Neutrophil (primary cell): ENCODE measurements at regions not wholly inside any gene's neighbourhood (a gene's known extent, or its start where the extent isn't known, plus 50 kb on each side); places are given as distances from the start of the nearest gene placed in this dataset.

Experiments used
- H3K27ac ChIP-seq: fragments of 200-600 bp; sonication (generic); 2 replicates; pipeline ENCODE4 v1.5.1; 2016; ENCODE audit warnings: mild to moderate bottlenecking, moderate library complexity
- H3K27me3 ChIP-seq: fragments of 200-600 bp; sonication (generic); 2 replicates; pipeline ENCODE4 v1.6.0; 2016; ENCODE audit warnings: mild to moderate bottlenecking
- H3K36me3 ChIP-seq: fragments of 200-600 bp; sonication (generic); 2 replicates; pipeline ENCODE4 v1.5.1; 2017
- H3K4me1 ChIP-seq, 2 experiments: fragments of 200-600 bp in 1 of 2; sonication (generic) in 1 of 2; 1 replicate in 1 of 2; 2 replicates in 1 of 2; pipeline versions ENCODE4 v1.5.1 to v1.6.1; 2013 to 2016; ENCODE audit warnings: low read depth in 1 of 2, low read length in 1 of 2, mild to moderate bottlenecking in 1 of 2, moderate library complexity in 1 of 2; ENCODE audit not compliant: control insufficient read depth in 1 of 2, insufficient read depth in 1 of 2
- H3K4me3 ChIP-seq, 2 experiments: fragments of 200-600 bp in 1 of 2; sonication (generic) in 1 of 2; 1 replicate in 1 of 2; 2 replicates in 1 of 2; pipeline ENCODE4 v1.5.1; 2013 to 2016; ENCODE audit warnings: low read depth in 1 of 2, low read length in 1 of 2, mild to moderate bottlenecking in 1 of 2, moderate library complexity in 1 of 2
- H3K9me3 ChIP-seq: fragments of 200-600 bp; sonication (generic); 2 replicates; pipeline ENCODE4 v1.5.1; 2016
- TF ChIP-seq, protein P1 (sequence below): fragments of 200-600 bp; sonication (generic); IDR thresholded peaks from 2 replicates; pipeline ENCODE4 v1.5.1; 2016; ENCODE audit warnings: antibody characterized with exemption

DNA sequence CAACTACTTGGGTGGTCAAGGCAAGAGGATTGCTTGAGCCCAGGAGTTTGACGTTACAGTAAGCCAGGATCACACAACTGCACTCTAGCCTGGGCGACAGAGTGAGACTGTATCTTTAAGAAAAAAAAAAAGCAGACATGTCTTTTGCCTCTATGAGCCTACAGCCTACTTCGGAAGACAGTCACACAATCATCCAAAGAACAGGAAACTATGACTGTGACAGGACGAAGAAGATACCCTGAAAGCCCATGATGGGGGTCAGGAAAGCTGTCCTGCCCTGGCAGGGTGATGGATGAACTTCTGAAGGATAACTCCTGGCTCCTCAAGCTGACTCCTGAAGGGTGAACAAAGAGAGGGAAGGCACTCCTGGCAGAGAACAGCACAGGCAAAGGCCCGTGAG, 251.7 kb upstream of the SIX2 start:
- Histone ChIP-seq H3K4me1 (no peaks in the 10 kb centered on the region), H3K36me3 (no peaks in the 10 kb centered on the region), H3K27ac (no peak overlapping the region), H3K27me3 (peaks cover 27% of the 10 kb centered on the region), H3K4me3 (no peak overlapping the region), H3K9me3 (no peaks in the 10 kb centered on the region)
- TF ChIP-seq, protein P1, sequence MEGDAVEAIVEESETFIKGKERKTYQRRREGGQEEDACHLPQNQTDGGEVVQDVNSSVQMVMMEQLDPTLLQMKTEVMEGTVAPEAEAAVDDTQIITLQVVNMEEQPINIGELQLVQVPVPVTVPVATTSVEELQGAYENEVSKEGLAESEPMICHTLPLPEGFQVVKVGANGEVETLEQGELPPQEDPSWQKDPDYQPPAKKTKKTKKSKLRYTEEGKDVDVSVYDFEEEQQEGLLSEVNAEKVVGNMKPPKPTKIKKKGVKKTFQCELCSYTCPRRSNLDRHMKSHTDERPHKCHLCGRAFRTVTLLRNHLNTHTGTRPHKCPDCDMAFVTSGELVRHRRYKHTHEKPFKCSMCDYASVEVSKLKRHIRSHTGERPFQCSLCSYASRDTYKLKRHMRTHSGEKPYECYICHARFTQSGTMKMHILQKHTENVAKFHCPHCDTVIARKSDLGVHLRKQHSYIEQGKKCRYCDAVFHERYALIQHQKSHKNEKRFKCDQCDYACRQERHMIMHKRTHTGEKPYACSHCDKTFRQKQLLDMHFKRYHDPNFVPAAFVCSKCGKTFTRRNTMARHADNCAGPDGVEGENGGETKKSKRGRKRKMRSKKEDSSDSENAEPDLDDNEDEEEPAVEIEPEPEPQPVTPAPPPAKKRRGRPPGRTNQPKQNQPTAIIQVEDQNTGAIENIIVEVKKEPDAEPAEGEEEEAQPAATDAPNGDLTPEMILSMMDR: no peak

DNA sequence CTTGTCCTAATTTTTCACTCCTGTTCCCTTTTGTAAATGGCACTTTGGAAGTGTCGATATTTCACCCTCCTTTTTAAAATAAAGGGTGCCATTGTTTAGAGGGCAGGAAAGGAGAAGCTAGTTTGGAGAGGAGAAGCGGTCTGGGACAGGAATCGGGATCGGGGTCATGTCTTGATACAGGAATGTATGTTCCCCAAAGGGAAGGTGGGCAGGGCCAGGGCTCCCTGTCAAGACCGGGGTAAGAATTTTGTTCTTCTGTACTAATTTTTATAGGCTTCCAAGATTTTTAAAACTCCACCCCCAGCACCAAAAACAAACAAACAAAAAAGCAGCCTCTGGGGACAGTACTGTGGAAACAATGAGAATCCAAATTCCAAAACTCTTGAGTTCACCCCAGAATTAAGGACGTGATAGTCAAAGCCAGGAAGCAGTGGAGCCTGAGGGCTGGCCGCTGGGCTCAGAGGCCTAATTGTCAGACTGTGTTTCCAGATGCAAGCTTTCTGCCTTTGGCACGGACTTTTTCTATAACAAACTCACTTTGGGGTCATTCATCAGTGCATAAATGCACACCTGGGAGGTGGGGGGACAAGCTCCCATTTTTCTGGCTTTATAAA, 250.4 kb upstream of the SIX2 start:
- H3K4me3 ChIP-seq: no peak overlapping the region
- peaks cover 27% of the 10 kb centered on the region for H3K27me3 ChIP-seq
- no peaks in the 10 kb centered on the region for H3K4me1 ChIP-seq
- H3K27ac ChIP-seq: no peak overlapping the region
- no peaks in the 10 kb centered on the region for H3K36me3 ChIP-seq
- TF ChIP-seq, protein P1: no peak
- no peaks in the 10 kb centered on the region for H3K9me3 ChIP-seq

DNA sequence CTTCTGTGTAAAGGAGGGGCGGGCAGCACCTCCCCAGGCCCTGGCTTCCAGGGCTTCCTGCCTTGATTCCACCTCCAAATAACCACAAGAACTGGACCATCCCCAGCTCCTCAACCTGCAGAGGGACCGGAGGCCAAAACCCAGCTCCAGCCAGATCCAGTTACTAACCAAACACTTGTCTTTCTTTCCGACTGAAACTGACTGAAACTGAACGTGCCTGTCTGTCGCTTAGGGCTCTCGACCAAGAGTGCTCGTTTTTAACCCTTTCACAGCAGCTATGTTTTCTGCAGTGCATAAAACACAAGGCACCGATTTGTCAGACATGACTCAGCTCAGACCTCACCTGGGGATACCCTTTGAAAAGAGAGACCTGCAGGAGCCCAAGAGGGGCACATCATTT, 249.9 kb upstream of the SIX2 start:
- H3K4me3 ChIP-seq: no peak overlapping the region
- H3K36me3 ChIP-seq: no peaks in the 10 kb centered on the region
- TF ChIP-seq, protein P1: no peak
- H3K27me3 ChIP-seq: peaks cover 27% of the 10 kb centered on the region
- no peak overlapping the region for H3K27ac ChIP-seq
- no peaks in the 10 kb centered on the region for H3K4me1 ChIP-seq
- no peaks in the 10 kb centered on the region for H3K9me3 ChIP-seq

DNA sequence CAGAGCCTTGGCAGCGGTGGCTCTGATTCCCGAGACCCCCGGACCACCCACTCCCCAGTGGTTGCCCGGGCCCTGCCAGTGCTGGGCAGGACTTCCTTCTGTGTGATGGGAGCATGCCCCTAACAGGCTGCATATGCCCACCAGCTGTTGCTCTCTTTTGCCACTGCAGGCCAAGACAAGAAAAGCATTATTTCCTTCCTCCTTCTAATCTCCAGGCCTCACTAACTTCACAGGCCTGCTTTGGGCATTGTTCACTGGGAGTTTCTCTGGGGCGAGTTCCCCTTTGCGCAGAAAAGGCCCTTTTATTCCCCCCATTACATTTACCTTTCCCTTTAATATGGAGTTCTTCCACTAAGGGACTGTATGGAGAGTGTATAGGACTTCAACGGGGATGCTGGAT, 249.1 kb upstream of the SIX2 start:
- TF ChIP-seq, protein P1: no peak
- Histone ChIP-seq H3K4me1 (no peaks in the 10 kb centered on the region), H3K27me3 (peaks cover 18% of the 10 kb centered on the region), H3K9me3 (no peaks in the 10 kb centered on the region), H3K36me3 (no peaks in the 10 kb centered on the region), H3K27ac (no peak overlapping the region), H3K4me3 (no peak overlapping the region)

DNA sequence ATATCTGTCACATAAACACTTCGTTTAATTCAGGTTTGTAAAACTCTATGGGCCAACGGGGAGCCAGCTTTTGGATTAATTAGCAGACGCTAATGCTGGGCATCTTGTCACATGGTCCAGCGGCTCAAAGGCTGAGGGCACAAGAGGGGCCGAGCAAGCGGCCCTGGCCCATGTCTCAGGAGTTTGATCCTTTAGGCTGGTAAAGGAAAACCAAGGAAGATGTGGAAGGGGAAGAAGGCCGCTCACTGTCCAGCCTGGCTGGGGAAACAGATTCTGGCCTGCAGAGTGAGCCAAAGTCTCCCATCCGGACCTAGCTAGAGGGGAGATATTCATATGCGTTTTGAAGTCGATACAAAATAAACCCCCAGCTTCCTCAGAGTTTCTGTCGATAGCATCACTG, 248.6 kb upstream of the SIX2 start:
- Histone ChIP-seq H3K27me3 (peaks cover 14% of the 10 kb centered on the region), H3K9me3 (no peaks in the 10 kb centered on the region), H3K36me3 (no peaks in the 10 kb centered on the region), H3K4me1 (no peaks in the 10 kb centered on the region), H3K4me3 (no peak overlapping the region), H3K27ac (no peak overlapping the region)
- TF ChIP-seq, protein P1: no peak
